ENCODE measurements at regions not wholly inside any gene's neighbourhood (a gene's known extent, or its start where the extent isn't known, plus 50 kb on each side); places are given as distances from the start of the nearest gene placed in this dataset.

- intact Hi-C loops (cut with DNase I), result no loop called here
- Histone ChIP-seq H3K4me1 (peaks cover 0 to 3% (median 0%) of the 10 kb centered on the region in 4 donors), H3K36me3 (no peaks in the 10 kb centered on the region), H3K4me3 (no peak overlapping the region), H3K27me3 (no peaks in the 10 kb centered on the region), H3K9me3 (no peaks in the 10 kb centered on the region), H3K27ac (no peak overlapping the region)
- no peak for DNase-seq
- ATAC-seq, result no peak
- TF ChIP-seq POLR2A (IDR thresholded peaks at IDR 0.05) (no peak), CTCF (IDR thresholded peaks at IDR 0.05) (no peak)
- 74% methylated on average over 2 of the region's 3 CpGs for WGBS (ENCODE audit: insufficient coverage, low coverage, low lambda C conversion rate, missing lambda C conversion rate)
These were observed 311.2 kb upstream of the PKDCC start for GRCh38 chr2:41736586-41736985.

- Histone ChIP-seq H3K9me3 (no peaks in the 10 kb centered on the region), H3K4me1 (peaks cover 0 to 13% (median 0%) of the 10 kb centered on the region in 4 donors), H3K4me3 (no peak overlapping the region), H3K36me3 (no peaks in the 10 kb centered on the region), H3K27me3 (no peaks in the 10 kb centered on the region), H3K27ac (no peak overlapping the region)
- ATAC-seq (no peak), DNase-seq (no peak)
- intact Hi-C loops (cut with DNase I), result no loop called here
- WGBS (ENCODE audit: insufficient coverage, low coverage, low lambda C conversion rate, missing lambda C conversion rate), result 73% methylated on average over 2 of the region's 2 CpGs
- TF ChIP-seq POLR2A (IDR thresholded peaks at IDR 0.05) (no peak), CTCF (IDR thresholded peaks at IDR 0.05) (no peak)
These were observed 309.9 kb upstream of the PKDCC start for GRCh38 chr2:41737888-41738287.

GRCh38 chr2:41741951-41742595 is 305.7 kb upstream of the PKDCC start:
- ATAC-seq, result peak; percentile 42 to 93 (median 76)
- TF ChIP-seq POLR2A (IDR thresholded peaks at IDR 0.05), result no peak
- TF ChIP-seq CTCF (IDR thresholded peaks at IDR 0.05), result no peak
- DNase-seq, result no peak
- Histone ChIP-seq H3K4me1 (peaks cover 0 to 13% (median 0%) of the 10 kb centered on the region in 4 donors), H3K36me3 (no peaks in the 10 kb centered on the region), H3K27ac (peak overlapping the region in 1 of 3 donors; percentile 2), H3K27me3 (no peaks in the 10 kb centered on the region), H3K9me3 (no peaks in the 10 kb centered on the region), H3K4me3 (no peak overlapping the region)
- WGBS (ENCODE audit: insufficient coverage, low coverage, low lambda C conversion rate, missing lambda C conversion rate), result 69% methylated on average over 2 of the region's 2 CpGs
- intact Hi-C loops (cut with DNase I), result no loop called here

GRCh38 chr2:41743324-41743723 is 304.5 kb upstream of the PKDCC start:
- H3K4me3 ChIP-seq, result no peak overlapping the region
- no peak for TF ChIP-seq POLR2A (IDR thresholded peaks at IDR 0.05)
- TF ChIP-seq CTCF (IDR thresholded peaks at IDR 0.05), result no peak
- peaks cover 0 to 13% (median 0%) of the 10 kb centered on the region in 4 donors for H3K4me1 ChIP-seq
- WGBS (ENCODE audit: insufficient coverage, low coverage, low lambda C conversion rate, missing lambda C conversion rate), result 90% methylated on average over 2 of the region's 2 CpGs
- no peak overlapping the region for H3K27ac ChIP-seq
- no peaks in the 10 kb centered on the region for H3K9me3 ChIP-seq
- ATAC-seq, result no peak
- no peaks in the 10 kb centered on the region for H3K27me3 ChIP-seq
- intact Hi-C loops (cut with DNase I), result no loop called here
- DNase-seq, result no peak
- no peaks in the 10 kb centered on the region for H3K36me3 ChIP-seq
